ENCODE measurements at regions not wholly inside any gene's neighbourhood (a gene's known extent, or its start where the extent isn't known, plus 50 kb on each side); places are given as distances from the start of the nearest gene placed in this dataset.

DNA sequence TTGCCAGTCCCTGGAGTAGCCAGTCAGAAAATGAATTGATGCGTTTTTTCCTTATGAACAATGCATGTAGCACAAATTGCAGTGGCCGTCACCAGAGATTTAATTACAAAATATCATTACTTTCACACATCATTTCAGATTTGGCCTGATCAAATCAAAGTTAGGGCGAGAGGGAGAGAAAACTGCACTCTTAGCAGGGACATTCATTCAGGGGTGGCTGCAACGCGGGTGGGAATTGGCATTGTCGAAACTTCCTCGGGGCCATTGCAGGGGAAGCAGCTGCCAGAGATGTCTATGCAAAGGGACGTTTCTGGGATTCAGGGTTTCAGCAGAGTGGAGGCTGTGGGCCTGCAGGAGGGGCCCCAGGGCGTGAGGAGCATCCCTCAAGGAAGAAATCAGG, 76.5 kb upstream of the TOP1 start:
- TF ChIP-seq, protein P1, sequence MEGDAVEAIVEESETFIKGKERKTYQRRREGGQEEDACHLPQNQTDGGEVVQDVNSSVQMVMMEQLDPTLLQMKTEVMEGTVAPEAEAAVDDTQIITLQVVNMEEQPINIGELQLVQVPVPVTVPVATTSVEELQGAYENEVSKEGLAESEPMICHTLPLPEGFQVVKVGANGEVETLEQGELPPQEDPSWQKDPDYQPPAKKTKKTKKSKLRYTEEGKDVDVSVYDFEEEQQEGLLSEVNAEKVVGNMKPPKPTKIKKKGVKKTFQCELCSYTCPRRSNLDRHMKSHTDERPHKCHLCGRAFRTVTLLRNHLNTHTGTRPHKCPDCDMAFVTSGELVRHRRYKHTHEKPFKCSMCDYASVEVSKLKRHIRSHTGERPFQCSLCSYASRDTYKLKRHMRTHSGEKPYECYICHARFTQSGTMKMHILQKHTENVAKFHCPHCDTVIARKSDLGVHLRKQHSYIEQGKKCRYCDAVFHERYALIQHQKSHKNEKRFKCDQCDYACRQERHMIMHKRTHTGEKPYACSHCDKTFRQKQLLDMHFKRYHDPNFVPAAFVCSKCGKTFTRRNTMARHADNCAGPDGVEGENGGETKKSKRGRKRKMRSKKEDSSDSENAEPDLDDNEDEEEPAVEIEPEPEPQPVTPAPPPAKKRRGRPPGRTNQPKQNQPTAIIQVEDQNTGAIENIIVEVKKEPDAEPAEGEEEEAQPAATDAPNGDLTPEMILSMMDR (IDR thresholded peaks at IDR 0.05): no peak
- TF ChIP-seq POLR2A (IDR thresholded peaks at IDR 0.05): no peak
- TF ChIP-seq POLR2AphosphoS5 (IDR thresholded peaks at IDR 0.05): no peak

Data from breast epithelium (tissue), 3 donors.